Mammary epithelial cell (primary cell): ENCODE measurements at regions not wholly inside any gene's neighbourhood (a gene's known extent, or its start where the extent isn't known, plus 50 kb on each side); places are given as distances from the start of the nearest gene placed in this dataset.

Source experiments
- EZH2 ChIP-seq: IDR thresholded peaks from 2 replicates; pipeline ENCODE4 v1.6.1; 2012; ENCODE audit warnings: low read length, inconsistent platforms, borderline replicate concordance
- TF ChIP-seq, protein P1 (sequence below), 2 donors: IDR thresholded peaks in 1 of 2; conservative IDR thresholded peaks in 1 of 2; 2 replicates each; pipeline ENCODE4 v1.5.1; 2011 to 2012; ENCODE audit warnings: inconsistent platforms in 2 of 2, low read length in 2 of 2, mild to moderate bottlenecking in 2 of 2, control low read depth in 1 of 2, low read depth in 1 of 2; ENCODE audit not compliant: insufficient read depth in 1 of 2; ENCODE audit errors: extremely low read depth in 1 of 2

GRCh38 chr11:45396394-45396793 lies 110.3 kb upstream of the SYT13 start:
- no peak for TF ChIP-seq EZH2
- TF ChIP-seq, protein P1, sequence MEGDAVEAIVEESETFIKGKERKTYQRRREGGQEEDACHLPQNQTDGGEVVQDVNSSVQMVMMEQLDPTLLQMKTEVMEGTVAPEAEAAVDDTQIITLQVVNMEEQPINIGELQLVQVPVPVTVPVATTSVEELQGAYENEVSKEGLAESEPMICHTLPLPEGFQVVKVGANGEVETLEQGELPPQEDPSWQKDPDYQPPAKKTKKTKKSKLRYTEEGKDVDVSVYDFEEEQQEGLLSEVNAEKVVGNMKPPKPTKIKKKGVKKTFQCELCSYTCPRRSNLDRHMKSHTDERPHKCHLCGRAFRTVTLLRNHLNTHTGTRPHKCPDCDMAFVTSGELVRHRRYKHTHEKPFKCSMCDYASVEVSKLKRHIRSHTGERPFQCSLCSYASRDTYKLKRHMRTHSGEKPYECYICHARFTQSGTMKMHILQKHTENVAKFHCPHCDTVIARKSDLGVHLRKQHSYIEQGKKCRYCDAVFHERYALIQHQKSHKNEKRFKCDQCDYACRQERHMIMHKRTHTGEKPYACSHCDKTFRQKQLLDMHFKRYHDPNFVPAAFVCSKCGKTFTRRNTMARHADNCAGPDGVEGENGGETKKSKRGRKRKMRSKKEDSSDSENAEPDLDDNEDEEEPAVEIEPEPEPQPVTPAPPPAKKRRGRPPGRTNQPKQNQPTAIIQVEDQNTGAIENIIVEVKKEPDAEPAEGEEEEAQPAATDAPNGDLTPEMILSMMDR (conservative IDR thresholded peaks at IDR 0.05 in 1 of 2, IDR thresholded peaks at IDR 0.05 in 1 of 2; ENCODE audit: extremely low read depth in 1 of 2, insufficient read depth in 1 of 2, low read depth in 1 of 2, low read length in 2 of 2): no peak
